Sigmoid colon (tissue), 3 donors: ENCODE measurements at regions not wholly inside any gene's neighbourhood (a gene's known extent, or its start where the extent isn't known, plus 50 kb on each side); places are given as distances from the start of the nearest gene placed in this dataset.

Source experiments
- POLR2A ChIP-seq, 2 donors: fragments of 450-650 bp; IDR thresholded peaks; one replicate each; pipeline ENCODE4 v1.6.1; 2016; ENCODE audit warnings: antibody characterized with exemption in 2 of 2, mild to moderate bottlenecking in 2 of 2, moderate library complexity in 2 of 2
- TF ChIP-seq, protein P1 (sequence below), 4 experiments: fragments of 450-650 bp in 3 of 4; fragments of 200-600 bp in 1 of 4; IDR thresholded peaks; one replicate each; pipeline ENCODE4 v1.5.1; 2016 to 2019; ENCODE audit warnings: antibody characterized with exemption in 4 of 4, mild to moderate bottlenecking in 3 of 4, moderate library complexity in 2 of 4

DNA sequence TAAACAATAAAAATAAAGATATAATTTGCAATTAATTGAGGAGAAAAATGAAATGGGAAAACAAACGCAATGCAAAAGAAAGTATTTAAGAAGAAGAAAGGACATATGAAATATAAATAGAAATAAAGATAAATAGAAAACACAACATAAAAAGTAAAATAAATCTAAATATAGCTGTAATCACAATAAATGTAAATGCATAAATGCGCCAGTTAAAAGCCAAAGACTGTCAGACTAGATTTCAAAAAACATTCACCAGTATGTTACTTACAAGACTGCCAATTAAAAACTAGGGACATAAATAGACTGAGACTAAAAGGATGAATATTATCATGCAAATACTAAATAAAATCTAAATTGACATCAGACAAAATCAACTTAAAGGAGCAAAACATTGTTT, 102.4 kb downstream of the KDR start:
- TF ChIP-seq POLR2A (IDR thresholded peaks at IDR 0.05) = no peak
- TF ChIP-seq, protein P1, sequence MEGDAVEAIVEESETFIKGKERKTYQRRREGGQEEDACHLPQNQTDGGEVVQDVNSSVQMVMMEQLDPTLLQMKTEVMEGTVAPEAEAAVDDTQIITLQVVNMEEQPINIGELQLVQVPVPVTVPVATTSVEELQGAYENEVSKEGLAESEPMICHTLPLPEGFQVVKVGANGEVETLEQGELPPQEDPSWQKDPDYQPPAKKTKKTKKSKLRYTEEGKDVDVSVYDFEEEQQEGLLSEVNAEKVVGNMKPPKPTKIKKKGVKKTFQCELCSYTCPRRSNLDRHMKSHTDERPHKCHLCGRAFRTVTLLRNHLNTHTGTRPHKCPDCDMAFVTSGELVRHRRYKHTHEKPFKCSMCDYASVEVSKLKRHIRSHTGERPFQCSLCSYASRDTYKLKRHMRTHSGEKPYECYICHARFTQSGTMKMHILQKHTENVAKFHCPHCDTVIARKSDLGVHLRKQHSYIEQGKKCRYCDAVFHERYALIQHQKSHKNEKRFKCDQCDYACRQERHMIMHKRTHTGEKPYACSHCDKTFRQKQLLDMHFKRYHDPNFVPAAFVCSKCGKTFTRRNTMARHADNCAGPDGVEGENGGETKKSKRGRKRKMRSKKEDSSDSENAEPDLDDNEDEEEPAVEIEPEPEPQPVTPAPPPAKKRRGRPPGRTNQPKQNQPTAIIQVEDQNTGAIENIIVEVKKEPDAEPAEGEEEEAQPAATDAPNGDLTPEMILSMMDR (IDR thresholded peaks at IDR 0.05) = no peak
